Stimulated activated CD4-positive, alpha-beta T cell treated with anti-CD3 and anti-CD28 coated beads, Interleukin-2, amount 100 ng/mL, for 24 hours (primary cell): ENCODE measurements at regions not wholly inside any gene's neighbourhood (a gene's known extent, or its start where the extent isn't known, plus 50 kb on each side); places are given as distances from the start of the nearest gene placed in this dataset.
"Not testable (repeated sequence)": the region's sequence is repeated elsewhere in the genome, so short reads cannot be mapped to it uniquely, and the experiment has no call there.

Experiments used
- DNase-seq, 2 donors: peaks; one replicate each; pipeline ENCODE4 v3.0.0-alpha.2; 2020

DNA sequence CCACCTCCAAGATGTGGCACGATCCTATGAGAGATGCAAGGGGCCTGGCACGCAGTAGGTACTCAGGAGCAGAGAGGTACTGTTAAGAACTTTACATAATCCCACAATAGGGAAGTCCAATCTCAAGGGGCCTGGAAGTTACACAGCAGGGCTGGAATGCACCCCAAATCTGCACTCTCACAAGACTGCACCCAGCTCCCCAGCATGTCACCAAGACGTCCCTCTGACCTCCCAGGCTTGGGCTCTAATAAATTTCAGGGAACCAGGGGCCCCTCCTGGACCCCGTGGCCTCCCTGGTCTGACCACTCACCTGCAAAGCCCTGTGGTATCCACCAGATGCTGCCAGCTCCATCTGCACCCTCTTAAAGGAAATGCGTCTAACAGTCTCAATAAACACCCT lies 94.9 kb downstream of the OAT start:
- no peak for DNase-seq

DNA sequence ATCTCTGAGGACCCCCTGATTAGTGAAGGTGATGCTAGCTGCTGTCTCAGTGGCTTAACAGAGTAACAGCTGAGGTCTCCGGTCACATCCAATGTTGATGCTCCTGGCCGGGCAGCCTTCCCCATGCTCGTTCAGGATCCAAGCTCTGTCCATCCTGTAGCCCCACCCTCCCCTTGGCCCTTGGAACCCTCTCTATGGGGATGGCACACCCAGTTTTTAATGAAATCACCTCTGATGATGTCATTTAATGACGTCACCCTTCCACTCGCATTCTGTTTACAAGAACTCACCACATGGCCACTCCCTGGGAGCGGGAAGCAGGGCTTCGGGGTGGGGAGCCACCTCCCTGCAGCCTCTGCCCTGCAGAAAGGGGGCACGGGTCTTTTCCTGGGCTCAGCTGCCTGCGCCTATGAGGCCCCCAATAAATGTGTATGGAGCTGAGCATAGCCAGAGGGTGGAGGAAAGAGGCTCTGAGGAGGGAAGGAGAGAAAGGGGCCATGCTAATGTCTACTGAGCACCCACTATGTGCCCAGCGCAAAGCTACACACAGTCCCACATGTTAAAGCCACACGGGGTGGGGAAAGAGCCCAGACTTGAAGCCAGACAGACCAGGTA lies 95.5 kb downstream of the OAT start:
- DNase-seq = no peak

DNA sequence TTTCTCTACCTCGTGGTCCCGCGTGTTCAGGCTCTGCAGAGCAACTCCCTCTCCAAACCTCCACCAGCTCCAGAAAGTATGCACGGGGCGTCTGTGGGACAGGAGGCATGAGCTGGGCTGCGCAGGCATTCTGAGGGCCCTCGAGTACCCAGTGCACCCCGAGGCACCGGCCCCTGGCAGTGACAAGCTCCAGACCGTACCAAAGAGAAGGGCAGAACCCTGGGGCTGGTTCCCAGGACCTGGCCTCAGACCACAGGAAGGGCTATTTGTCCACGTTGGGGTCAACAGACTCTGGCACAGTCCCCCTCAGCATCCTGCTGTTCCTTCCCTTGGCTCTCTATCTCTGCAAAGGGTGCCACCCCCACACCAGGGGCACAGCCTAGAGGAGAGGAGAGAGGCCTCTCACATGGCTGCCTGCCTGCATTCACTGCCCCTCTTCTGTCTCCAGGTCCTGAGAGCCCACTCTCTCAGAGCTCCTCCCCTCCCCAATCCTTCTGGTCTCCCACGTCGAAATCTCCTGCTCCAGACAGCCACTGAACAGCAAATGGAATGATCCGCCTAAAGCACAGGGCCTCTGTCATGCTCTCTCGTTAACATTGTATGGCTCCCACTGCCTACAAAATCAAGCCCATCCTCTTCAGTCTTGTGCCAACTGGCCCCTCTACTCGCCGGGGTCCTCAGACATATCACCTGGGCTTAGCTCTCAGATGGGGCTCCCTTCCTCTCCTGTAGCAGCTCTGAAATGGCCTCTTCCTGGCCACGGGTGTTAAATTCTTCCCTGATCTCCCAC lies 96.3 kb downstream of the OAT start:
- no peak for DNase-seq

DNA sequence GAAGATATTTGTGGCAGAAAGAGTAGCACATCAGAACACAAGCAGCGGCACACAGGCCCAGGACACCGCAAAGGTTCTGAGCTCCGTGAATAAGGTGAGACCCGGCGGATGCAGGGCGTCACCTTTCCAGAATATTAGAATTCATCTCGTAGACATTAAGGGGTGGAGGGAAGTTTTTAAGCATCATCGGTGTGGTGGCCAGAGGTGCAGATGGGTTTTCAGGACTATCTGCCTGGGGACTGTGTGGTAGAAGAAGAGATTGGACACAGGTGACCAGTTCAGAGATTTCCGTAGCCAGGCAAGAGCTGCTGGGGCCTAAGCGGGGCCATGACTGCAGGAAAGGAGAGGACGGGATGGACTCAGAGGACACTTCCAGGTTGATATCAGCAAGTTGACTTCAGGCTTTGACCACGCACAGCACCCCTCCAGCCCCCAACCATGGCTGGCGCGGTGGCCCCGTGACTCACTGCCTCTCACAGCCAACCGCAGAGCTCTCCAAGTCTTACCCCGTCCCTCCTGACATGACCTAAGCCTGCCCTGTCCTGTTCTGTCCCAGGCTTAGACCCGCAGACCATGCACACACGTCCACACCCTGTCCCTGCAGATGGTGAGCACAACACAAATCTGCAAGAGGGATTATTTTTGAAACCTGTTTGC lies 97.2 kb downstream of the OAT start:
- no peak for DNase-seq

DNA sequence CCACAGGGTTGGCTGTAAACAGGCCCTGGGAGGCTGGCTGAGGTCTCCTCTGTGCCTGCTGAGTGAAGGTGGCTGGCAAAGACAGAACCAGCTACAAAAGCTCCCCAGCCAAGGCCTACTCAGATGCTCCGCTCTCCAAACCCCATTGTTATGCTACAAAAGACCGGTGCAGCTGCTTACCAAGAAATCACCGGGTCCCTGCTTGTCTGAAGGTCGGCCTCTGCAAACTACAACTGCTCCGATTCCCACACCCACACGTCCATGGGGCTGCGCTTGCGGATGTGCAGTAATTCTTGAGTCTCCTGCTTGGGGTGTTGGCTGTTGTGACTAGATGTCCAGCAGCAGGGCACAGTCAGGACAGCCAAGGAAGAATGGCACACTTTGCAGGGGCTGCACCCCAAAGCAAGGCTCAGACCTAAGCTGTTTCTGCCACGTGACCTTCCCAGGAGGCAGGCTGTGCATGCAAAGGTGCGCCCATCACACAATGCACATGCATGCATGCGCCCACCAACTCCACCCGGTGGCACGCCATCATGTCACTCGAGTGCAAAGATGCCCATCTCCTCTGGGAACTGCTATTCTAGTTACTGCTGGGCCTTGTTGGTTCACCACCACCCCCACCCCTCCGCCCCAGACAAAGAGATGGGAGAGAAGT lies 97.8 kb downstream of the OAT start:
- DNase-seq = no peak

DNA sequence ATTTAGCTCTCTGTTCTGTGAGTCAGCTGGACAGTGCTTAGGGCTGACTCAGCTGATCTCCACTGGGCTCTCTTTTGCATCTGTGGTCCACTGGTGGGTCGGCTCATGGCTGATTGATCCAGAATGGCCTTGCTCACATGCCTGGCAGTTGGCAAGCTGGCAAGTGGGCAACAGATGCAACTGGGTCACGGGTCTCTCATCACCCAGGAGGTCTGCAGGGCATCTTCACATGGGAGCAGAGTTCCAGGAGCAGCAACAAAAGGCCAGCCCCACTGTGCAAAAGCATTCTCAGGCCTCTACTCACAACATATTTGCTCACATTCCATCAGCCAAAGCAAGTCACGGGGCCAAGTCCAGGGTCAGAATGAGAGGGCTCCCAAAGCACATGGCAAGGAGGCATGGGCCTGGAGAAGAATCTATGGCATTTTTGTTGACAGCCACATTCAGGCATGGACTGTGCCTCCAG lies 98.8 kb downstream of the OAT start:
- DNase-seq = no peak

DNA sequence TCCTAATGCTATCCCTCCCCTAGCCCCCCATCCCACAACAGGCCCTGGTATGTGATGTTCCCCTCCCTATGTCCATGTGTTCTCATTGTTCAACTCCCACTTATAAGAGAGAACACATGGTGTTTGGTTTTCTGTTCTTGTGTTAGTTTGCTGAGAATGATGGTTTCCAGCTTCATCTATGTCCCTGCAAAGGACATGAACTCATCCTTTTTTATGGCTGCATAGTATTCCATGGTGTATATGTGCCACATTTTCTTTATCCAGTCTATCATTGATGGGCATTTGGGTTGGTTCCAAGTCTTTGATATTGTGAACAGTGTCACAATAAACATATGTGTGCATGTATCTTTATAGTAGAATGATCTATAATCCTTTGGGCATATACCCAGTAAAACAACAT lies 99.2 kb downstream of the OAT start:
- DNase-seq = not testable (repeated sequence)

DNA sequence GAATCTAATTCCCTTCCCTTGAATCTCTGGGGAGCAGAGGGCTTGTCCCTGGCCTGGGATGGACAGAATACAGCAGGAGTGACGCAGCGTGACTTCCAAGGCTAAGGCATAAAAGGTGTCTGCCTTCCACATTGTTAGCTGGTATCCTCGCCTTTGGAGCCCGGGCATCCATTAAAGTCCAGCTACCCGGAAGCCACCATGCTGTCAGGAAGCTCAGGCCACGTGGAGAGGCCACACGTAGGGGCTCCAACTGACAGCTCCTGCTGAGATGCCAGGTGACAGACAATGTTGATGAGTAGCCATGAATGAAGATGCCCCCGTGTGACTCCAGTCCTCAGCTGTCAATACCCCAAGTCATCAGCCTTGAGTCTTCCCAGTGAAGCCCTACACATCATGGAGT lies 99.9 kb downstream of the OAT start:
- no peak for DNase-seq

DNA sequence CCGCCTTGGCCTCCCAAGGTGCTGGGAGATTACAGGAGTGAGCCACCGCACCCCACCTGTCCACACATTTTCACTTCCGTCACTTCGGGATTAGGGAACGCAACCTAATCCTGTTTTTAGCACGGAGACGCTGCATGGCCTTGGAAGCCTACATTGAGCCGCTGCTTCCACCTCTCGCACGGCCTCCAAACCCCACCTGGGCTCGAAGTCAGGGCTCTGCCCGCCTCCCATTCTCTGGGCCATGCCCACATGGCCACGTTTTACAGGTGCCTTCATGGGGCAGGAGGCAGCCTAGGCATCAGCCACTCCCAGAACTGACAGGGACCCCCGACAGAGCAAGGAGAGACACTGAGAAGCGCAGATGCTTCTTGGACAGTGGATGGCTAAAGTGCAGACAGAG lies 100.6 kb downstream of the OAT start:
- DNase-seq = no peak

DNA sequence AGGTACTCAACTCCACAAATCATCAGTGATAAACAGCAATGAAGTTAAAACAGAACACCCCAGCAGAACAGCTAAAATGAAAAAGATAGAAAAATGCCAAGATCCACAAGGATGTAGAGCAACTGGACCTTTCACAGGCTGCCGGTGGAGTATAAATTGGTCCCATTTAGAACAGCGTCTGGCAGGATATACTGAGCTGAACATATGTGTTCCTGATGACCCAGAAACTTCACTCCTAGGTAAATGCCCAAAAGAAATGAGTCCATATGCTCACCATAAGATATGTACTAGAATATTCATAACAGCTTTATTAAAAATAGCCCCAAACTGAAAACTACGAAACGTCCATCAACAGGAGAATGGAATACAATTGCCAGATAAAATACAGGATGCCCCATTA lies 102.4 kb downstream of the OAT start:
- DNase-seq = no peak

DNA sequence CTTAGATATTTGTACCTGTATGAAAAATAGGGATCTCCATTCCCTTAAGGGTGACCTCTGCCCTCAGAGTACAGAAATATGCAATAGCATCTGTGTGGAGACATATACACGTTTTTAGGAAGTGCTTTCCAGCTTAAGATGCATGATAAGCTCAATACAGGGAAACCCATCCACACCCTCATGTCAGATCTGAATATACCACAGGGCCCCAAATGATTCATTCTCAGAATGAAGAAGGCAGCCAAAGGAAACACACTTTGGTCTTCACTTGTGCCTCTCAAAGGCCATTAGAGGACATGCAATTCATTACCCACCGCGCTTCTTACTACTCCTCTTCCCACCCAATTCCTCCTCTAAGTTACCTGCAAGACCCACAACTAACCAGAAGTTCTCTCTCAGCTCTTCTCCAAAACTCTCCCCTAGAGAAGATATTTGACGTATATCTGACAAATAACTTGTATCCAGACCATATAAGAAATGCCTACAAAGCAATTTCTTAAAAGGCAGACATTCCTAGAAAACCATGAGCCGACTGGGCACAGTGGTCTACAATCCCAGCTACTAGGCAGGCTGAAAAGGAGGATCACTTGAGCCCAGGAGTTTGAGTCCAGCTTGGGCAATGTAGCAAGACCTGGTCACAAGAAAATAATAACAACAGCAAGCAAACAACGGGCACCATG lies 103.0 kb downstream of the OAT start:
- no peak for DNase-seq

DNA sequence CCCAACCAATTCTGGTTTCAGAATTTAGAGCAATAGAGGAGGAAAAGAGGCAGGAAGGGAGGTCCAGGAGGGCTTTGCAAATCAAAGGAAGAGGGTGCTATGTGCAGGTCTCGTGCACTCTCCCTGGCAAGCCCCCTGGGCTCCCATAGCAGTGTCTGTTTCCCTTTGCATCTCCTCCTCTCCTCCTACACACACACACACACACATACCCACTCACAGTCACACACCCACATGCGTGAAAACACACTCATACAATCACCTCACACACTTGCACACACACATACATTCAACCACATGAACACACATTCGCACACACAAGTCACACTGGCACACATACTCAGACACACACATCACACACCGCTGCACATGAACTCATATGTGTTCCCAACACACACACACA lies 105.3 kb downstream of the OAT start:
- DNase-seq = no peak

DNA sequence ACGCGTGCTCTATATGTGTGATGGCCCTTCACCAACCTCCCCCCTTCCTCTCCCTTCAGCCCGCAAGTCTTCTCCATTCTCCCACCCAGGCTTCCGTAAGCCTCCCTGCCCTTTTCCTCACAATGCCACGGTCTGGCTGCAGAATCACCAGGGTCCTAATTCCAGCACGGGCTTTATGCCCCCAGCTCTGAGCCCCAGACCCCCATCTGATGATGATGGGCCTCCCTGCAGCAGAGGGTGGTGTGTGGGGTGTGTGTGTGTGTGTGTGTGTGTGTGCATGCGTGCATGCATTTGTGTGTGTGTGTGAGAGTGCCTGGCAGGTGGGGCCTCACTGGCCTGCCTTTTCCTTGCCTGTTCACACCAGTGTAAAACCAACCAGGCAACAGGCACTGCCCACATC lies 109.9 kb downstream of the OAT start:
- DNase-seq = no peak

DNA sequence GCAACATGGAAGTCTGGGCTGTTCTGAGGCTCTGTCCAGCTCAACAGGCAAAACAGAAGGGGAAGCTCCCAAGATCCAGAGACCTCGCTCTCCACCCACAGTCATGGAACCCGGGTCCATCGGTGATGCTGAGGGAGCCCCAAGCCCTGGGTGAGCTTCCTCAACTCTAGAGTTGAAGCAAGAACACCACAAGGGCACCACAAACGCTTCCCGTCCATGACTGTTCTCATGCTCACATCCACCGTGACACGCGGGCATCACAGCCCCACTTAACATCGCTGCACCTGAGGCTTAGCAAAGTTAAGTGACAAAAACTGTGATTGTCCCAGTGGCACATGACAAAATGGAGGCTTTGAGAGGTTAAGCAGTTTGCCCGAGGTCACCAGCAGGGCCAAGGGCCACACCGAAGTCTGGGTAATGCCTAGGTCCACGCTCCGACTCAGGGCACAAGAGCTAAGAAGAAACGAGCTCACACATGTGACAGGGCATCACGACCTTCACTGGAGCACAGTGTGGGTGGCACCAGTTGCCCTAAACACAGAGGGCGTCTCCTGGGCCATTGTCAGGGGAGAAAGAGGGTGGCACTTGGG lies 110.6 kb downstream of the OAT start:
- DNase-seq = no peak

DNA sequence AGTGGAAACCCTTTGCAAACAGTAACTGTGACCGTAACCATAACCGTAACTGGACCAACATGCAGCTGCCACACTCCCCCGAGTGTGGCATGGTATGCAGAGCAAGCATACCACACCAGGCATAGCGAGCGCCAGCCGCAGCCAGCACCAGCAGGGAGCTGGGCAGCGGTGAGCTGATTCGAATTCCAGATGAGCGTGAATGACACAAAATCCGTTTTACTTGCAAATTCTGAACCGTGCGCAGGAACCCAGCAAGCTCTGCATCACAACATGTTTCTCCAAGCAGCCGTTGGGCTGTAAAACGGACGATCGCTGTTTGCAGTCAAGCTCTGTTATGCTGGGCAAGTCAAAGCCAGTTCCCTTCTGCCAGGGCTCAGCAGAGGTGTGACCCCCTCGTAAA lies 111.1 kb downstream of the OAT start:
- DNase-seq = no peak

DNA sequence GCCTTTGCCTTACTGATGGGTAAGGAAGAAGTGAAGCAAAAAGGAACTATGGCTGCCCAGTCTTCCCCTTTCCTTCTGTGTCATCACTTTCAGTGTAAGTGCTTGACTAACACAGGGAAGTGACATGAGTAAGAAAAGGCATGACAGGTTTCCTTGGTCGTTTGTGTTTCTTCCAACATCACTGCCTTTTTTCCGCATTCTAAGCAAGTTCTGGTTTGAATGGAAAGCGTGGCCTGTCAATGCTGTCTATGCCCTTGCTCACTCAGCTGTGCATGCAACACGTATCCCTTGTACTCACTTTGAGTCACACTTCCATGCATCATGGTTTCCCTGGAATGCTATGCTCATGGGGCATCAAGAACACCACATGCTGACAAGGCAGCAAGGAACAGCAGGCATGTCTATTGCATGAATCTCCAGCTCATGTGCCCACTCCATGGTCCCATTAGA lies 111.8 kb downstream of the OAT start:
- no peak for DNase-seq

DNA sequence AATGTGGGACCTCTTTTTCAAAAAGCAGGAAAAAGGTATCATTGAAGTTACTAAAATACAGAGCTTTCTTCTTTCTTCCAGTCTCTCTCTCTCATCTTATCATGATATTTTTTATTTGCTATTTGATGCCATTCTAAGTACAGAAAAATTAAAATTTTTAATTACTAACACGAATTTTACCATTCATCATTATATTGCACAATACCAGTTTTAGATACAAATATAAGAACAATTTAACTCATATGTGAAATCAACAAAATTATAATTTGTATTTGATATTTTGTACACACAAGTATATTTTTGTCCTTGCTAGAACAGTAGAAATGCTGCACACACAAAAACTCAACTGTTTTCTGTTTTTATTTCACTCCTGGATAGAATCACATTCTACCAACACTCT lies 112.2 kb downstream of the OAT start:
- DNase-seq = no peak

DNA sequence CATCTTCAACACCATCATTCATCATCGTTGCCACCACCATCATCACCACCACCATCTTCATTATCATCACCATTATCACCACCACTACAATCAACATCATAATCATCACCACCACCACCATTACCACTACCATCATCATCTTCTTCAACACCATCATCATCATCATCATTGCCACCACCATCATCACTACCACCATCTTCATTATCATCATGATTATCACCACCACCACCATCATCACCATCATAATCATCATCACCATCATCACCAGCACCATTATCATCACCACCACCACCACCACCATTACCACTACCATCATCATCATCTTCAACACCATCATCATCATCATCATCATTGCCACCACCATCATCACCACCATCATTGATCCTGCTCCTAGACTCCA lies 112.7 kb downstream of the OAT start:
- no peak for DNase-seq

DNA sequence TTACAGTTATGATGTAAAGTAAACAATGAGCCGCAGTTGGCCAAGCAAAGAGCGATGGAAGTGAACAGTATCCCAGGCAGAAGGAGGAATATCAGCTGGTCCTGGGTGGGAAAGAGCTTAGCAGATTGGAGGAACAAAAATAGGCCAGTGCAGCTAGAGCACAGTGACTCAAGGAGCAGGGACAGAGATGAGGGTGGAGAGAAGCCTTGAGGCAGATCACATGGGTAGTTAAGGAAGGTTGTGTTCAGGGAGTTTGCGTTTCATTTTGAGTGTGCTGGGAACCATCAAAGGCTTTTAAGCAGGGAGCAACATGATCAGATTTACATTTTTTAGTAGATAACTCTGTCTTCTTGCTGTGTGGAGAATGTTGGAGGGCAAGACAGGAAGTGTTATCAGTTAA lies 113.6 kb downstream of the OAT start:
- no peak for DNase-seq

DNA sequence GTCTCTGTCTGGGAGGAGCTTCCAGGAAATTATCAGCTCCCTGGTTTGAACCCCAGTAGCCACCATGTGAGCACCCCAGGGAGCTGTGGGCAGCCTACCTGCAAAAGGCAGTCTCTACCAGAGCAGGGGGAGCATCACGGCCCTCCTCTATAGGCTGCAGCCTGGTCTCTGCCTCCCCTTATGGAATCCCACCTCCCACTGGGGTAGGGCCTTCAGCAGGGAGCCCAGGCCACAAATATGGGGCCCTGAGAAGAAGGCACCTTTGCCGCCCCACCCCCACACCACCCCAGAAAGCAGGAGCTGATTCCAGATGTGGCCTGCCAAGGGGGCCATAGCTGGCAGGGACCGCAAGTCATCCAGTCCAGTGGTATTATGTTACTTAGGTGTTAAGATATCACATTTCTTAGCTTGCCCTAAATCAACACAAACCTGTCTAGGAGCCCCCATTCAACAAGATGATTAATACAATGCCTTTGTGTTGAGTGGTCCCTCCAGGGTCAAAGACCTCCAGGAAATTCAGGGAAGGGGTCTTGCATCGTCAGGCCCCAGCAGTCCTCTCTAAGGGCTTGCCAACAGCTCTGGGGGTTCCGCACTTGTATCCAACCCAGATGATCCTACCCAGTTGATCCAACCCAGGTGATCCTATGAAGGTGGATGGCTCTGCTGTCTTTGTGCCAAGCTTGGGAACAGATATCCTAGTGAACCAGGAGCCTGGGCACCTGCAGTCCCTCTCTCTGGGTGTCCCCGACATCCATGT lies 114.9 kb downstream of the OAT start:
- DNase-seq = no peak

DNA sequence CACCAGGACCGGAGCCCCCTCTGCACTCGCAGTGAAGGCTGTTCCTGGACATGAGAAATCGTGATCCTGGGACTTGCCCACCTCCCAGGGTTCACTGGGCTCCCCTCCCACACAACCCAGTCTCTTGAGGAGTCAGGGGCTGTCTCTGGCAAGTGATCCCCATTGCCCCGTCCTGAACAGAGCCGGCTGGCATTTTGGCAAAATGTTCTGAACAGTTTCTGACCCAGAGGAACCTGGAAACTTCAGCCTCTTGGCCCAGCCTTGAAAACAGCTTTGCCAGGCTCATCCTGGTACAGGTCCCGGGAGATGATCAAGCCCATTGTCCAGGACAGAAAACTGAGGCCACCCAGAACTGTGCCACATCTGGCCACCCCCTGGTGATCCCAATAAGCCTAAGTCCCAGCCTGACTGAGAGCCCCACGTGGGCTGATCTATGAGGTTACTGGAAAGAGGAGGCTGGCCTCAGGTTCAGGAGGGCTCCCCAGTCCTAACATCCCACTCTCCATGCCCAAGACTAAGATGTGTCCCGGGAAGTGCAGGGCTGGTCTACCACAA lies 115.7 kb downstream of the OAT start:
- DNase-seq = no peak

DNA sequence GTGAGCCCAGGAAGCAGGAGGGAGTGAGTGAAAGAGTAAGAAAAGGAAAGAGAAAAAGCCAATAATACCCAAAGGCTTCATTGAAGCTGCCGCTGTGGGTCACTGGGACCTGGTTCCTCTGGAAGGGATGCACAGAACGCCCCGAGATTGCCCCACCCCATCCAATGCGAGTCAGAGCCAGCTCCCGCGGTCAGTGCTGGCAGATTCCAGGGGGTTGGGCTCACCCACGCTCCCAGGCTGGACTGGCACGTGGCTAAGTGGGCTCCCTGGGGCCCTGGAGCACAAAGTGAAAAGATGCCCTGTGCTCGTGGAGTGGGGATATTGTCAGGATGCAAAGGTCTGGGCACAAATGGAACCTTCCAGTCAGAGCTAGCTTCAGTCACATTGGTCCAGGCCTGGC lies 117.0 kb downstream of the OAT start:
- DNase-seq = no peak
